HG03460 (cell line): ENCODE measurements at regions not wholly inside any gene's neighbourhood (a gene's known extent, or its start where the extent isn't known, plus 50 kb on each side); places are given as distances from the start of the nearest gene placed in this dataset.
A peak's percentile ranks its signal among the peaks of the same experiment; 100 is the strongest.

Experiments used
- ATAC-seq: cut with Tn5 transposase; IDR thresholded peaks from one replicate; pipeline ENCODE4 v1.9.1; 2021; ENCODE audit not compliant: unreplicated experiment

DNA sequence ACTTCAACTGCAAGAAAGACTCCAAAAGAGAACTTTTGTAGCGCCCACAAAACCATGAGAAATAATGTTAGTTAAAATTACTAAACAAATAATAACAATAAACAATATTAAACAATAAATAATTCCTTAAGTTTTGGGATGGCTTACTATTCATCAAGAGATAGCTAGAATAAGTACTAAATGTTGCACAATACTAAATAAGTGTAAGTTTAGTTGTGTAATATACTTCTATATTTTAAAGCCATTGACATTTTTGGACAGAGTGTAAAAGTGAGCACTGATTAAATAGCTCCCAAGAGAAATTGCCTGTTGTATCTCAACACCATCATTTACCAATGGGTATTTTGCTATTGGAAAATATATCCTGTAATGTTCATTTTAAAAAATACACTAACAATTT lies 166.7 kb downstream of the ALG10 start:
- no peak for ATAC-seq

DNA sequence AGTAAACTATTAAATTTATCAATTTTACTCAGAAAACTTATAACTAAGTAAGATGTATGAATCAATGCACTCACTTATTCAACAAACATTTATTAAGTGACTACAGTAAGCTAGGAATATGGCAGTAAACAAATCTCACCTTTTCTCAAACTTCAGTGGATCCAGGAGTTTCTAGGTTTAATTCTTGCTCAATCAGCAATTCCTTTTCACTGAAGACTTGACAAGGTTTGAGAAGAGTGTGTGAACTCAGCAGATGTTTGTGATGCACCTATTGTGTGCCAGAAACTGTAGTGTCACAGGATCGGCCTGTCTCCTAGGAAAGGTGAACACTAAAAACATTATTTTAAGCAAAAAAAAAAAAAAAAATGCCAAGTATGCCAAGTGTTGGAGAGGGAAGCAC lies 167.8 kb downstream of the ALG10 start:
- ATAC-seq = no peak

DNA sequence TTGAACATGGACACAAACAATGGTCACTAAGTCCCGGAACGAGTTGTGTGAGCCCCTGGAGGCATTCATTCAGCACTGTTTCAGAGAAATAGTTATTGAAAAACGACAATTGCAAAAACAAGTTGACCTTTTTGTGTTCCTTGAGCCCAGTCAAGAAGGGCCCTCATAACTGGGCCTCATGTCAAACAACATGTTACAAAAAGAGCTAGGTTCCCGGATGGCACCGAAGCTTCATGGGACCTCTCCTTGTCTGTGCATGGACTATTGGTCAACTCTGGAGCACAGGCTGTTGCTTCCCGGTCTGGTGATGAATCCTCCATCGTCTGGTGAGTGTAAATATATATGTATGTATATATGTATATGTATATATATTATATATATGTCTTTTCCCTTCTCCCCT lies 176.6 kb downstream of the ALG10 start:
- no peak for ATAC-seq

DNA sequence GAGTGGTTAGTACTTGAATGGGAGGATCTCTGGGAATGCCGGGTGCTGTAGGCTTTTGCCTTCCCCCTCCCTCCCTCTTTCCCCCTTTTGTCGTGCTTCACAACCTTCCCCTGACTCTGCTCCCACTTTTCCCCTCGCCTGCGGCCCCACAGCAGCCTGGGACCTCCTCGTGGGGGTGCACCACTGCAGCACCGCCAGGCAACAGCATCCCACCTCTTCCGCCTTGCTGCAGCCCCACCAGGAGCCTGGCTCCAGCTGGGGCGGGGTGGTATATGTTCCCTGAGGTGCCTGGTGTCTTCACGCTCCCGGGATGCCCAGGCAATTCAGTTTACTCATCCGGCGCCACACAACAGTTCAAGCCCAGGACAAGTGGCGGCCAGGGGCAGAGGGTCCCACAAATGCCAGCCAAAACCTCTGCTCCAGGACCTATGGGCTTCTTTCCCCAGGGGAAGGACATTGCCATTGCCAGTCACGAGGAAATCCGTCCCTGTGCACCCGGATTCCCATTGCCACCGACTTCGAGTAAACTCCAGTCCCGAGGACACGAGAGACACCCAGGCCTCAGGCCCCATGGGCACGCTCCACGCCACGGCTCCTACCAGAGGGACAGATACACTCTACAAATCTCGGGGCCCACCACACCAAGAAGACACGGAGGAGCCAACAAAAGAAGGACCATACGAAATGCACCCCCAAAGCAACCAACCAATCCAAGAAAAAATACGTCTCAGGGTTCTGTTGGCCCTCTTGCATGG lies 181.7 kb downstream of the ALG10 start:
- no peak for ATAC-seq

DNA sequence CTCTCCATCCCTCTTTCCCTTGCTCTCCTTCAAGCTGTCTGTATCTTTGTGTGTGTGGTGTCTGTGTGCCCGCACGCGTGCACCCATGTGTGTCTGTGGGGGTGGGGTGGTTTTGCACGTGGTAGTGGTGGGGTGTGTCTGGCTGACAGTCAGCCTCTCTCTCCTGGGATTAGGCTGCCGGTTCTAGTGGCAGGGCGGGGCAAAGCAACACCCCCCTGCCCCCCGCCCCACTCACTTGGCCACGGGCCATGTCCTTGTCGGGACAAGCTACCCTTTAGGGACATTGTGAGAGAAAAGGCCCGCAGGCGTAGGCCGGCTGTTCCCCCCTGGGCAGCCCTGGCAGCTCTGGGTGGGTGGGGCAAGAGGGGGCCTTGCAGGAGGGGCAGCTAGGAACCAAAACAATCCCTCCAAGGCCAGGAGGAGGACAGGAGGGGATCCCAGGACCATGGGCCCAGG lies 182.6 kb downstream of the ALG10 start:
- ATAC-seq = no peak

DNA sequence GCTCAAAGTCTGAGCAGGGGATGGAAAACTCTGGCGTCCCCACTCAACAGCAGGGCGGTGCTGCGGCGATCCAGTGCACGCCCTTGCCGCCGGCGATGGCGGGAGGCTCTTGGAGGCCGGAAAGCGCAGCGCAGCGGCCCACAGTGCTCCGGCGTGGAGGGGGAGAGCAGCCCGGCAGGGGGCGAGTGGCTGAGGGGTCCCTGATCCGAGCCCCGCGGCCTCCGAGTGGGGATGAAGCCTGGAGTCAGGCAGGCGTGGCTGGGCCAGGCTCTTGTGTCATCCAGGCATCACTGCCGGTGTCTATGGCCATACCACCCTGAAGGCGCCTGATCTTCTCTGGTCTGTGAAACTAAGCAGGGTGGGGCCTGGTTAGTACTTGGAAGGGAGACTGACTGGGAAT lies 183.1 kb downstream of the ALG10 start:
- no peak for ATAC-seq

DNA sequence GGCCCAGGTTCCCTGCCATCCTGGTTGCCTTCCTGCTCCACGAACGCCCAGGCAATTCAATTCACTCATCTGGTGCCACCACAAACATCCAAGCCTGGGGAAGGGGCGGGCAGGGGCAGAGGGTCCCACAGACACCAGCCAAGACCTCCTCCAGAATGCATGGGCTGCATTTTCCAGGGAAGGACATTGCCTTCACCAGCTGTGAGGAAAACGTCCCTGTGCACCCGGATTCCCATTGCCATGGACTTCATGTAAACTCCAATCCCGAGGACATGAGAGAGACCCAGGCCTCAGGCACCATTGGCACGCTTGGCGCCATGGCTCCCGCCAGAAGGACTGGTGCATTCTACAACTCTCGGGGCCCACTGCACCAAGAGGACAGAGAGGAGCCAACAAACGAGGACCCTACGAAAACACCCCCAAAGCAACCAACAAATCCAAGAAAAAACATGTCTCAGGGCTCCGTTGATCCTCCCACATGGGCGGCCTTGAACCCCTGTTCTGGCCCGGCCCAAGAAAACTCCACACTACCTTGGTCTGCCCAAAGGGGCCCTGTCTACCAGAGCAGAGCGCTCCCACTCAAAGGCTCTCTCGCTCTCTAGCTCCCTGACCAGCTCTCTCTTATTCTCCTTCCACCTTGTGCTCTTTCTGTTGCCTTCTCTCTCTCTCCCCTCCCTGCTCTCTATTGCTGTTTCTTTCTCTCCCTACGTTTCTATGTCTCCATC lies 183.9 kb downstream of the ALG10 start:
- no peak for ATAC-seq

DNA sequence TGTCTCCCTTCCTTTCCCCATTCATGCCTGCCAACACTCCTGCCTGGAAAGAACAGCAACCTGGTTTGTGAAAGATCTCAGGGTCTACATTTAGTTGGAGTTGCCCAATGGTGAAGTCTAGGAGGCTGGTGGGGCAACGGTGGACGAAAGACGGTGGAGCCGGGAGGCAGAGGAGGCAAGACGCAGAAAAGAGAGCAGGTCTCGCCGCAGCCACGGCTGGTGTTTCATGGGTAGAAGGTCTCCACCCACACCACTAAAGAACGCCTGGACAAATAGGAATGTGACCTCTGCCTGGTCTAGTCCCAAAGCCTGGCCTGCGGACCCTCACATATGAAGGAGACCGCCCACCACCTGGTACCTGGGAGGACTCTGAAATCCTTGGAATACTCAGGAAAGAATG lies 185.6 kb downstream of the ALG10 start:
- ATAC-seq = no peak

DNA sequence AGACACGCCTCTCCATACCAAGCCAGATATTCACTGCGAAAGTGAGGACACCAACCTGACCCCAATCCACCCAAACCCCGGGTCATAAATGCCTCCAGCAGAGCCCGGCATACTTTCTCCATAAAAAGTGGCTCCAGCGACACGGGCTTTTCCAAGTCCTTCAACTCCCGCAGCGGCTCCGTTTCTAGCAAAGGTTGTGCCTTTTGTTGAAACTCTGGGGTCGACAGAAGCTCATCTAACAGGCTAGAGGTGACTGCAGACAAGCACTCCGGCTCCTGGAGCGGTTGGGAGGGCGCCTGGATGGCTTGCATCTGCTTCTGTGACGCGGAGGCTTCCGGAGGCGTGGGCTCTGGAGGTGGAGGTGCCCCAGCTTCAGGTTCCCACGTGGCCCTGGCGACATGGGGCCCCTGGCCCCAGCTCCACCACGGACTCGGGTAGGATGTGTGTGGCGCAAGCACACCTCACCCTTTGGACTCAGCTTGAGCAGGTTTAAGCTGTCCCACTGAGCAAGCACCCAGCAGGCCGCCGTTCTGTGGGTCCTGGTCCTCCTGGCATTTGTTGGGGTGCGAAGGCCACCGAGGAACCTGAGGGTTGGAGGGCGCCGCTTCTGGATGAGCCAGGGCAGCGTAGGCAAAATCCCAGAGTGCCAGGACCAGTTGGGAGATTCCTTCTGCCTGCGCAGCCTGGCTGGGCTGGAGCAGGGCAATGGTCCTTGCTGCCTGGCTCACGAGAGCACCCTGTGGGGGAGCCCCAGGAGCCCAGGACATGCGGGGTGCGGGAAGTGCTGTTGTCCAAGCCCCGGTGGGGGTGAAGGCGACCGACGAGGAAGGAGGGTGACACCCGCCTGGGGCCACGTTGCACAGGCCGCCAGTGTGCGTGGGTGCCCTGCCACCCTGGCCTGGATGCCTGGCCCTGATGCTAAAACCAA lies 186.3 kb downstream of the ALG10 start:
- ATAC-seq = no peak

DNA sequence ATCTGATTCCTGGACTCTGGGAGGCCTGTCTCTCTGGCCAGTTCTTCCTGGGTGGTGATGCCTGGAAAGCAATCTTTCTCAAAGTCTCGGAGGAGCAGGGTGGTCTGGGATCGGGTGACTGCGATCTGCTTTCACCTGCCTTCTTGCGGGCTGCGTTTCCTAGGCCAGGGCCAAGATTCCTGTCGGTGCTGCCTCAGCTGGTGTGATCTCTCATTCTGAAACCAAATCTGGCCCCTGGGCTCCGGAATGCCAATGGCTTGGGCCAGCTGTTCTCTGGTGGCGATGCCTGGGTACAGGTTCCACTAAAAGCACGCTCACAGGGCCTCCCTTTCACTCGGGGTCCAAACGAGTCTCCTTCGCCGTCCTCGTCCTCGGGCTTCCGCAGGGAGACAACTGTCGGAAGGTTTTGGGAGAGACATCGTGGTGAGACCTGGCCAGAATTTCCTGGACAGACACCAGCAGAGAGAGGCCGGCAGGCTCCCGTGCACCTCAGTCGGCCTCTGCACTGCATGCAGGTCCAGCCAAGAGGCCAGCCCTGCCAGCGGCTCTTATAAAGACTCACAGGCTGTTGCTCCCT lies 187.1 kb downstream of the ALG10 start:
- ATAC-seq = no peak

DNA sequence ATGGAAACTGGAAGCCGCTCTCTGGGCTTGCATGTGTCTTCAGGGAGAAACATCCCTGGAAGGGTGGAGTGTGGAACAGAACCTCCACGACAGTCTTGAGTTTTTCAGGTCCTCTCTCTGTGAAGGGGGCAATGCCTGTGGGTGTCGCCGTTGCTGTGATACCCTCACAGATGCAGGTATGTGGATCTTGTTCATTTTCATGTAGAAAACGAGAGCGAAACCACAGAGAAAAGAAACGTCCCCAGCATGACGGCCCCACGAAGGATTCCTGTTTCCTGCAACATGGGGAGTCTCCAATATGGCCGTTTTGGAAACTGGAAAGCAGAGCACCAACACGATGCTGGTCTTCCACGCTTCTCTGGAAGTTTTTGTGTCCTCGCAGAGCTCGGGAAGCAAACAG lies 187.9 kb downstream of the ALG10 start:
- ATAC-seq = no peak

DNA sequence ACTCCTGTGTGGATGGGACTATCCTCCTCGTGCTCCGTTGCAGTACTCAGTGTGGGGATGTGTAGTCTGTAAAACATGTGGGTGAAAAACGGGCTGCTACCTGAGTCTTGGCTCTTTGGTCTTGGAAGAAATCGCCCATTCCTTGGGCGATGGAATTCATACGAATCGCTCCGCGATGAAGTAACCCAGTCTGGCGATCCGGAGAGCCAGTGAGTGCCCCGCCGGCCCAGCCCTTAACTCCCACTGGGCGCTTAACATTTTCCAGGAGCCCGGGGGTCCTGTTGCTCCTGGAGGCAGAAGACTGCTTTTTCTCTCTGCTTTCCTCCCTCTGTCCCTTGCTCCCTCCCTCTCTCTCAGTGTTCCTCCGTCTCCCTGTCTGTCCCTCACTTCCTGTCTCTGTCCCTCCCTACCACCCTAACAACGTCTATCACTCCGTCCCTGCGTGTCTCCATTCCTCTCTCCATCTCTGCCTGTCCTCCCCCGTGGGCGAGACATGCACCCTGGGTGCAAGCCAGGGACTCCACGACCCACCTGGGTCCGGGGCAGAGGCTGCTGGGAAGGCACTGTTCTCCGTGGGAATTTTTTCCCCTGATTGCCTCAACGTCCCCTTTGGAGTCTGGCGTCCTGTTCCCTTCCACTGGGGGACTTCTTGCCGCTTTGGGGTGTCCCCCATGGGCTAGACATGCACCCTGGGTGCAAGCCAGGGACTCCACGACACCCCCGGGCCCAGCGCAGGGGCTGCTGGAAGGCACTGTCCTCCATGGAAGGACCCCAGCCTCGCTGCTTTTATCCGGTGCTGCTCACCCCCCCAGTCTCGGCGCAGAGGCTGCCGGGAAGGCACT lies 188.6 kb downstream of the ALG10 start:
- no peak for ATAC-seq

DNA sequence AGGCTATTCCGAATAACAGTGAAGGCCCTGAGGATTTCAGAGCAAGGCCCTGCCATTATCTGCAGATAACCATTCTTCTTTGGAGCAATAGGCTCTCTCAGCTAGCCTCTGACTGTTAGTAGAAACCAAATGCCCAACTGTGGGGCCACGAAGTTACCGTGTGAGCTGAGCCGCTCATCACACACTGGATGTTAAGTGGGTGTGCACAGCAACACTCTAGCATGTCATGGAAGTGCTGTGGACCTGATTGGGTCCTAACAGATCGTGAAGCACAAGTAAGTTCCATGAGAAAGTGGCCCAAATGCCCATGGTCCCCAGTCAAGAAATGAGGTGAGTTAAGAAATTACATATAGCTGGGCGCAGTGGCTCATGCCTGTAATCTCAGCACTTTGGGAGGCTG lies 190.4 kb downstream of the ALG10 start:
- no peak for ATAC-seq

DNA sequence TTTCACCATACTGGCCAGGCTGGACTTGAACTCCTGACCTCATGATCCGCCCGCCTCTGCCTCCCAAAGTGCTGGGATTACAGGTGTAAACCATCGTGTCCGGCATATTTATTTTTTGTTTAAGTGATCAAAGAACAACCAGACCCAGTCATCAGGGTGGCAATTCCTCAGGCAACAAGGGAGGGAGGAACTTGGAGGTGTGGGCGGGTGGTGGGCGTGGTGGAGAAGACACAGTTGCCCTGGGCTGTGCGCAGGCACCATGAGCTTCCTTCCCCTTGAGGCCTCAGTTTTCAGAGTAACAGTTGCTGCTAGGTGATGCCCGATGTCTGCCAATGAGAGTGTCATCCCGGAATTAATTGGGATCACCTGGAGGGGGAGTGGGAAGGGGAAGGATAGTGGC lies 191.7 kb downstream of the ALG10 start:
- no peak for ATAC-seq

DNA sequence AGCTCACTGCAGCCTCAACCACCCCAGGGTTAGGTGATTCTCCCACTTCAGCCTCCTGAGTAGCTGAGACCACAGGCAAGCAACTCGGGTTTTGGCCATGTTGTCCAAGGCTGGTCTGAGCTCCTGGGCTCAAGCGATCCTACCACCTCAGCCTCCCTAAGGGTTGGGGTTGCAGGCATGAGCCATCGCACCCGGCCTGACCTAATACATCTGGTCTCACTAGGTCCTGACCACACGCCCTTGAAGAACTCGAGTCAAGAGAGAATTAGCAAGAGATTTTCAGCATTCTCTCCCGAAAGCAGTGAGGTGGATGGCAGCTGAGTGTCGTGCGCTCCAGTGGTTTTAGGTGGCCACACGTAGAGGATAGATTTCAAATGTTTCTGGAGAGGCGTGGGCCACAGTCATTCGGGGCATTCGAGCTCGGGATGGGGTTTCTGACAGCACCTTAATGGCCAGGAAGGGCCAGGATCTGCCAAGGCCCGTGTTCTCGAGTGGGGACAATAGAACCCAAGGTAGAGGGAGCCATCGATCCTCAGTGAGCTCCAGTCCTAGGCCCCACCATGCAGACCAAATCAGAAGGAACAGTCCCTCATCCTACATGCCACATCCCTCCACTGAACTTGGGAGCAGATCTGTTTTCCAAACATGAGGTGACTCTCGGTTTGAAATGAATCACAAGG lies 193.1 kb downstream of the ALG10 start:
- ATAC-seq = no peak

DNA sequence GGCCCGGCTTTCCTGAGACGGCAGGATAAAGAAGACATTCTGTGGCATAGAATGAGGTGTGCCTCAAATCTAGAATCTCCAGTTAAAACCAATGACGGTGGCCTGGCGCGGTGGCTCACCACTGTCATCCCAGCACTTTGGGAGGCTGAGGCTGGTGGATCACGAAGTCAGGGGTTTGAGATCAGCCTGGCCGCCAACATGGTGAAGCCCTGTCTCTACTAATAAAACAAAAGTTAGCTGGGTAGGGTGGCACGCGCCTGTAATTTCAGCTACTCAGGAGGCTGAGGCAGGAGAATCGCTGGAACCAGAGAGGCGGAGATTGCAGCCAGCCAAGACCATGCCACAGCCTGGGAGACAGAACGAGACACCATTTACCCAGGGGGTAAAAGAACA lies 193.6 kb downstream of the ALG10 start:
- no peak for ATAC-seq

DNA sequence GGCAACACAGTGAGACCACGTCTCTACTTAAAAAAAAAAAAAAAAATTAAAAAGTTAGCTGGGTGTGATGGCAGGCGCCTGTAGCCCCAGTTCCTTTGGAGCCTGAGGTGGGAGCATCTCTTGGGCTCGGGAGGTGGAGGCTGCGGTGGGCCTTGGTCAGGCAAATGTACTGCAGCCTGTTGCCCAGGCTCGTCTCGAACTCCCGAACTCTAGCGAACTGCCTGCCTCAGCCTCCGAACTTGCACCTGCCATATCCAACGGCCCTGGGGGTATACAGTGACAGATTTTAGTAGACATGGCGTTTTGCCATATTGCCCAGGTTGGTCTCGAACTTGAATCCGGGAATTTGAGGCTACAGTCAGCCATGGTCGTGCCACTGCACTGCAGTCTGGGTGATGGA lies 195.4 kb downstream of the ALG10 start:
- ATAC-seq = no peak

DNA sequence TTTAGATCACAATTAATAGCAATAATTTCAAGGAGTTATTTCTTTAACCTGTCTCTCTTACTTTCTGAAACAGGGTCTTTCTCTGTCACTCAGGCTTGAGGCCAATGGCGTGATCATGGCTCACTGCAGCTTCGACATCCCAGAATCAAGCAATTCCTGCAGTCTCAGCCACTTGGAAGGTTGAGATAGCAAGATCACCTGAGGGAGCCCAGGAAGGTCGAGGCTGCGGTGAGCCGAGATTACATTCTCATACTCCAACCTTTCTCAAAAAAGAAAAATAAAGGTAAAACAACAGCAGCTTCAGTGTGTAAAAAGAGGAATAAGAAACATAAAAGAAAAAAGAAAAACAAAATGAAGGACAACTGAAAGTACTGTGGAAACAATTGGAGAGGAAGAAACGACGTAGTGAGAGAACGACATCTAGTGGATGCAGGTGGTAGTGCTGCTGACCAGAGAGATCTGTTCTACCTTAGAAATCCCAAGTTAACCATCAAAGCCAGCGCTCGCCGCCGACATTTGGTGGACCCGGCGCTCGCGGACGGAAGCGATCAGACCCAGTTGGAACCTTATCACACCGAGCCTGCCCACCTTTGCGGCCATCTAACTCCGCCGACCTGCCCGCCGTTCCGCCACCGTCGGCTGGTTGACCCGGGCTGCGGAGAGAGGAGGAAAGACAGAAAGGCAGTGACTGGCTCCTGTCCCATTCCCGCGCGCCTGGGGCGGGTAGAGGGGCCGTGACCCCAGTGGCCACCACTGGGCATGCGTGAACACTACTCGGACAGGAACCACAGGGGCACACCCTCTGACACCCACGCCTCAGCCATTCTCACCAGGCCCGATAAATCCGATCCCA lies 196.1 kb downstream of the ALG10 start:
- peak; percentile 86 for ATAC-seq
